ENCODE measurements at regions not wholly inside any gene's neighbourhood (a gene's known extent, or its start where the extent isn't known, plus 50 kb on each side); places are given as distances from the start of the nearest gene placed in this dataset.
A peak's percentile ranks its signal among the peaks of the same experiment; 100 is the strongest.

DNA sequence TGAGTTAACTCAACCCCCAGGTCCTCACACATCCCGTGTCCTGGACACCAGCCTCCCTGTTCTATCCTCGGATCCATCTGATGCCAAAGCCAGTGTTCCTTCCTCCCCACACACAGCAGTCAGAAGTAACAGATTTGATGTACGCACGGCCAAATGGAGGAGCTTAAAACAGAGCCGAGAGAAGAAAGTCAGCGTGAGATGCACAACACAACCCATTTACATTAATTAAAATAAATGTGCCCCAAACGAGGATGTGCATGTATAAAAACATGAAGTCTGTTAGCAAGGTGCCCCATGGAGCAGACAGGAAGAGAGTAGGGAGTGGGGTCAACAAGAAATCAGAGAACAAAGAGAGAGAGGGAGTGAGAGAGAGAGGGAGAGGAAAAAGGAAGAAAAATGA is 191.2 kb downstream of the HAUS1 start:
- 0 out of 2 replicates have a peak overlapping the region, but pooled peaks have one; percentile 15 for H2AFZ ChIP-seq (ENCODE audit: low read length)
- POLR2A ChIA-PET (ENCODE audit: partially characterized antibody), result no interaction called here

More for the DNA sequence above, 191.2 kb downstream of the HAUS1 start:
- H2AK5ac ChIP-seq (ENCODE audit: low read depth, low read length), result peak overlapping the region; percentile 76; the same call in 1 of the 2 replicates
- CTCF ChIA-PET (ENCODE audit: partially characterized antibody), result interaction anchor here (1.1 to 4.5 kb wide), 4 partner anchors 14 to 174 kb away, joined by 3 to 25 read pairs (median 4); a partner anchor contains a TSS
- H4K8ac ChIP-seq (ENCODE audit: extremely low read depth, insufficient read depth, low read length), result no peak overlapping the region
- H3K27ac ChIP-seq (ENCODE audit: low read depth, low read length), result no peak overlapping the region
- no peak overlapping the region for H3K4ac ChIP-seq (replicated peaks; ENCODE audit: insufficient read length, low read depth, low read length)
- no peak overlapping the region for H4K5ac ChIP-seq (ENCODE audit: insufficient read length, low read depth, low read length)
- peak overlapping the region; percentile 60; the same call in 1 of the 2 replicates for H2BK5ac ChIP-seq (ENCODE audit: low read depth, low read length)
- no peak overlapping the region for H3K23ac ChIP-seq (ENCODE audit: insufficient read length)
- H3K79me1 ChIP-seq (ENCODE audit: low read depth, low read length), result no peaks in the 10 kb centered on the region
- peak overlapping the region; percentile 80; the same call in 1 of the 2 replicates for H2BK12ac ChIP-seq (ENCODE audit: low read depth, low read length)
- H3K4me2 ChIP-seq (ENCODE audit: insufficient read depth in 1 of 2, low read depth in 2 of 2, low read length in 2 of 2), result no peak overlapping the region
- H2BK15ac ChIP-seq (ENCODE audit: low read length), result peak overlapping the region; percentile 21; the same call in 1 of the 2 replicates
- H3K27me3 ChIP-seq (replicated peaks in 1 of 4; ENCODE audit: control insufficient read depth in 3 of 4, extremely low read depth in 1 of 4, insufficient read depth in 3 of 4, low read length in 3 of 4), result no peaks in the 10 kb centered on the region
- no peak for TF ChIP-seq BACH1 (IDR thresholded peaks at IDR 0.05; ENCODE audit: low read length)
- no peak for TF ChIP-seq RFX5 (IDR thresholded peaks at IDR 0.05; ENCODE audit: borderline replicate concordance, low read depth, low read length)
- no peak for TF ChIP-seq SAP30 (IDR thresholded peaks at IDR 0.05; ENCODE audit: insufficient read depth, insufficient replicate concordance, low read length)
- TF ChIP-seq JUN (IDR thresholded peaks at IDR 0.05; ENCODE audit: low read depth, low read length), result no peak
- no peak for TF ChIP-seq RBBP5 (IDR thresholded peaks at IDR 0.05; ENCODE audit: borderline replicate concordance, low read depth, low read length)
- TF ChIP-seq HDAC6 (IDR thresholded peaks at IDR 0.05; ENCODE audit: low read depth, low read length), result no peak
- TF ChIP-seq JUND (IDR thresholded peaks at IDR 0.05; ENCODE audit: low read length), result no peak
- TF ChIP-seq CHD1 (IDR thresholded peaks at IDR 0.05; ENCODE audit: low read depth, low read length), result no peak
- no peak for TF ChIP-seq SIN3A (conservative IDR thresholded peaks at IDR 0.05 in 1 of 2, IDR thresholded peaks at IDR 0.05 in 1 of 2; ENCODE audit: low read depth in 1 of 2, low read length in 2 of 2)
- no peak for TF ChIP-seq TEAD4 (IDR thresholded peaks at IDR 0.05; ENCODE audit: low read depth, low read length)
- no peak for TF ChIP-seq TBP (IDR thresholded peaks at IDR 0.05; ENCODE audit: low read depth, low read length)
- TF ChIP-seq CHD2 (IDR thresholded peaks at IDR 0.05; ENCODE audit: low read length), result no peak
- TF ChIP-seq BCL11A (IDR thresholded peaks at IDR 0.05; ENCODE audit: low read depth in 2 of 2, low read length in 2 of 2), result no peak
- H2BK120ac ChIP-seq (replicated peaks; ENCODE audit: low read depth, low read length), result no peak overlapping the region
- WGBS, 2 experiments (ENCODE audit: extremely low coverage in 1 of 2, insufficient coverage in 1 of 2, insufficient read length in 1 of 2, insufficient replicate concordance in 2 of 2, low coverage in 1 of 2, low lambda C conversion rate in 2 of 2, missing lambda C conversion rate in 1 of 2), result 84% methylated on average over 7 of the region's 7 CpGs; no CpG with 5 or more reads in 1 of the 2 experiments
- FAIRE-seq, result no peak
- no peak overlapping the region for H2BK20ac ChIP-seq (ENCODE audit: low read length)
- no peaks in the 10 kb centered on the region for H3K9me3 ChIP-seq (ENCODE audit: insufficient read depth in 2 of 2, low read depth in 1 of 2, low read length in 1 of 2)
- no peak overlapping the region for H4K91ac ChIP-seq (replicated peaks; ENCODE audit: insufficient read length, low read length)
- H3K56ac ChIP-seq (replicated peaks; ENCODE audit: insufficient read length, low read depth, low read length), result no peak overlapping the region
- no peaks in the 10 kb centered on the region for H3K36me3 ChIP-seq (ENCODE audit: control insufficient read depth in 2 of 4, insufficient read depth in 4 of 4, low read length in 3 of 4)
- peaks cover 5 to 10% (median 9%) of the 10 kb centered on the region in 4 experiments for H3K4me1 ChIP-seq (replicated peaks in 1 of 4; ENCODE audit: control insufficient read depth in 3 of 4, insufficient read depth in 4 of 4, low read length in 3 of 4)
- H3K18ac ChIP-seq (ENCODE audit: extremely low read depth, low read length), result no peak overlapping the region
- H3K14ac ChIP-seq (ENCODE audit: insufficient read length), result no peak overlapping the region
- H3K9ac ChIP-seq (replicated peaks in 1 of 4; ENCODE audit: extremely low read depth in 1 of 4, low read depth in 3 of 4, low read length in 3 of 4), result no peak overlapping the region
- H3K79me2 ChIP-seq (ENCODE audit: control insufficient read depth in 1 of 2, insufficient read depth in 2 of 2, low read length in 2 of 2), result no peaks in the 10 kb centered on the region
- H3K4me3 ChIP-seq (ENCODE audit: extremely low read depth in 1 of 4, insufficient read depth in 2 of 4, low read depth in 3 of 4, low read length in 4 of 4), result no peak overlapping the region
- DNase-seq (ENCODE audit: low read depth in 1 of 2, low spot score in 2 of 2), result no peak
- H3K23me2 ChIP-seq (ENCODE audit: low read depth, low read length), result no peaks in the 10 kb centered on the region; the same call in 1 of the 2 replicates
- H4K20me1 ChIP-seq (replicated peaks in 1 of 2; ENCODE audit: control insufficient read depth in 1 of 2, insufficient read depth in 2 of 2, low read length in 2 of 2), result no peaks in the 10 kb centered on the region

Data from H1 (cell line).